ENCODE measurements at regions not wholly inside any gene's neighbourhood (a gene's known extent, or its start where the extent isn't known, plus 50 kb on each side); places are given as distances from the start of the nearest gene placed in this dataset.

DNA sequence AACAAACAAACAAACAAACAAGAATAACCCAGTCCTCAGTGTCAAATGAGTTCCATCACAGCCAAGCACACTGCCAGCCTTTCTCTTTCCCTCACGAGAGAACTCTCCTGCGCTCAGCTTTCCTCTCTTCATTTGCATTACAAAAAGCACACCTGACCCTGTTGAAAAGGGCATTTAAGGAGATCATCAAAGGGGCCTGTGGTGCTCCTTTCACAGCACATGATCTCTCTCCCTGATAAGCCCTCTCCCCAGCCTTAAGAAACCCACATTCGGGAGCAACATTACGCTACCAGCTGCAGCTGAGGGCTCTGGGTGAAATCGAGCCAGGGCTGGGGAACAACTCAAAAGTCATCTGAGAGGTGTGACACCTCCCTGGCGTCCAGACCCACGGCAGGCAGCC is 165.6 kb upstream of the TMCC3 start:
- DNase-seq (ENCODE audit: low spot score) = no peak

DNA sequence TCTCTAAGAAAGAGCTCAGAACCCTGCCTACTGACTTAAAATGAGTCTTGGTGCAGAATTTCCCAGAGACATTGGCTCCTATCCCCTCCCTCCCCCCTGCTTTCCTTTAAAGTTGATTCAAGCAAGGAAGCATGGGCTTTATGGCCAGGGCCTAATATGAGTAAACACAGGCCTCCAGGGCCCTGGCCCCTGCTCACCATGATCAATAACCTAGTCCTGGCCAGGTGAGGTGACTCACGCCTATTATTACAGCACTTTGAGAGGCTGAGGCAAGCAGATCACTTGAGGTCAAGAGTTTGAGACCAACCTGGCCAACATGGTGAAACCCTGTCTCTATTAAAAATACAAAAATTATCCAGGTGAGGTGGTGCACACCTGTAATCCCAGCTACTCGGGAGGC is 165.1 kb upstream of the TMCC3 start:
- no peak for DNase-seq (ENCODE audit: low spot score)

DNA sequence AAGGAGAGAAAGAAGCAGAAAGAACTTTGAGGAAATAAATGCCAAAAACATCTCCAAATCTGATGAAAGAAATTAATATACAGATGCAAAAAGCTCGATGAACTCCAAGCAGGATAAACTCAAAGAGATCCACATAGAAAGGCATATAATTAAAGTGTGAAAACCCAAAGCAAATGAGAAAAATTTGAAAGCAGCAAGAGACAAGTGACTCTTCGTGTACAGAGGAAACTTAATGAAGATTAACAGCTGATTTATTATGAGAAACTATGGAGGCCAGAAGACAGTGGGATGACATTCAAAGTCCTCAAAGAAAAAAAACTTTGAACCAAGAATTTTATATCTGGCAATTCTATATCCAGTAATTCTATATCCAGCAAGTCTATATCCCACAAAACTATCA is 163.0 kb upstream of the TMCC3 start:
- DNase-seq (ENCODE audit: low spot score) = no peak

DNA sequence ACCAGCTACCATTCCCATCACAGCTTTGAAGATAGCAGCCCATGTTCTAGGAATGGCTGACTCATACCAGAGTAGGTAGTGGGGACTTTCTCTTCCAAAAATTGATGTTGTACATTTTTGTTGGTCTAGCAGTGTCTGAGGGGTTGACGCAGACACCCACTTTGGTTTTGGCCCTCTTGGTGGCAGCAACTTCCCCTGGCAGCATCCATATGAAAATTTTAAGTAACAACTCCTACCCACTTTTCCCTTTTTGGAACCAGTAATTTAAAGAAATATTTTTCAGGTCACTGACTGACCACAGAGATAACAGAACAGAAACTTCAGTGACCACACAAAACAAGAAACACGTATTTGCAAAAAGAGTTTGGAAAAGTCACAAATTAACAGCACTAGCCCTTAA is 162.0 kb upstream of the TMCC3 start:
- no peak for DNase-seq (ENCODE audit: low spot score)

DNA sequence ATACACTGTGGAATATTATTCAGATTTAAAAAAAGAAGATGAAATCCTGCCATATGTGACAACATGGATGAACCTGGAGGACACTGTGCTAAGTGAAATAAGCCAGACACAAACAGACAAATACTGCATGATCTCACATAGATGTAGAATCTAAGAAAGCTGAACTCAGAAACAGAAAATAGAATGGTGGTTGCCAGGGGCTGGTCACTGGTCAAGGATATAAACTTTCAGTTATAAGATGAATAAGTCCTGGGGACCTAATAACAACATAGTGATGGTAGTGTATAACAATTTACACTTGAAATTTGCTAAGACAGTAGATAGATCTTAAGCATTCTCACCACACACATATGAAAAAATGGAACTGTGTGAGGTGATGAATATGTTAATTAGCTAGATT is 161.3 kb upstream of the TMCC3 start:
- DNase-seq (ENCODE audit: low spot score) = no peak

DNA sequence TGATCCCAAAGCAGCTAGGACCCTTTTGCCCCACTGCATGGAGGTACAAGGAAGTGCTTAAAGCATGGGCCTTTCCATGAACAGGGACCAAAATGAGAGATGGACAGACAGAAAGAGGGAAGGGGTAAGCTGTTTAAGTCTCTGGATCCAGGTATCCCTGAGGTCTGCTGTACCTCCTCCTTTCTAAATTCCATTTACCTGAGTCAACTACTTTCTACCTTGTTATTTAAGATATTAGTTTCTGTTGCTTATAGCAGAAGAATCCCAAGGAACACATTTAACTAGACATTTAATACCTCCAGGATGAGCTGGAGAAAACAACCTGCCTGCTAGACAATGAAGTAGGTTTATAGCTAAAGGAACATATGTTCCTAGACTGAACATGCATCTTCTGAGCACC is 157.6 kb upstream of the TMCC3 start:
- DNase-seq (ENCODE audit: low spot score) = no peak

DNA sequence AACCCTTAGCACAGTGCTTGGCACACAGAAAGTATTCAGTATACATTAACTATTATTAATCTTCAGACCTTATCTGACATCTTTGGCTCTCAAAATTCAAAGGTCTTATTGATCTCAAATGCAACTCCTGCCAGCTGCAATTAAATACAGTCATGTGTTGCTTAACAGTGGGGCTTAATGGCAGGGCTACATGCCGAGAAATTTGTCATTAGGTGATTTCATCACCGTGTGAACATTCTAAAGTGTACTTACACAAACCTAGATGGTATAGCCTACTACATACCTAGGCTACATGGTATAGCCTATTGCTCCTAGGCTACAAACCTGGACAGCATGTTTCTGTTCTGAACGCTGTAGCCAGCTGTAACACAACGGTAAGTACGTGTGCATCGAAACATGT is 156.3 kb upstream of the TMCC3 start:
- DNase-seq (ENCODE audit: low spot score) = no peak

DNA sequence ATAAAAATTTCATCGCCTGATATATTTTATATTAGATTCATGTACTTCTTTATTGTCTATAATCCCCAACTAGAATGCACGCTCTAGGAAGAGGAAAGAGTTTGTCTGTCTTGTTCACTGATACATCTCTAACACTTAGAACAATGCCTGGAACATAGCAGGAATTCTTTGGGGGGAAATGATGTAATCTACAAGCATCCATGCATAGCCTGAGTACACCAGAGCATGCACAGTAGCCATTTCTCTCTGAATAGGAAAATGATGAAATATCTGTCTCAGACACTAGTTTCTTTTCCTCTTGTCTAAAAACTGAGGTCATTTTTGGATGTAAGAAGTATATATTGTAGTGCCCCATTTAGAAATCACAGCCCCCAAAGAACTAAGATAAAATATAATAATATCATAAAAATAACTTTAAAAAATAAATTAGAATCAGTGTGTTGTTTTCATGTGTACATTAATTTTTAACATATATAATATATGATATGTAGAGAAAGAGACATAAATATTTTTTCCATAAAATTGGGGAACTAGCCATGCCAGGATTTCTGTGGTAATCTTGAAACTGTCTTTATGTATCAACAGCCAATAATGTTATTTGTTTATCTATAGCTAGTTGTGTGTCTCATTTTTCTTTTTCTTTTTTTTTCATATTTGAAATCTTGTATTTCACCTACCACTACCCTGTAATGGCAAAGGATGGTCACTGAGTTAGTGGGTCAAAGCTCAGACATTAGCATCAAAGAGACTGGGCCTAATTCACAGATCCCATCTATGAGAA is 155.6 kb upstream of the TMCC3 start:
- no peak for DNase-seq (ENCODE audit: low spot score)

DNA sequence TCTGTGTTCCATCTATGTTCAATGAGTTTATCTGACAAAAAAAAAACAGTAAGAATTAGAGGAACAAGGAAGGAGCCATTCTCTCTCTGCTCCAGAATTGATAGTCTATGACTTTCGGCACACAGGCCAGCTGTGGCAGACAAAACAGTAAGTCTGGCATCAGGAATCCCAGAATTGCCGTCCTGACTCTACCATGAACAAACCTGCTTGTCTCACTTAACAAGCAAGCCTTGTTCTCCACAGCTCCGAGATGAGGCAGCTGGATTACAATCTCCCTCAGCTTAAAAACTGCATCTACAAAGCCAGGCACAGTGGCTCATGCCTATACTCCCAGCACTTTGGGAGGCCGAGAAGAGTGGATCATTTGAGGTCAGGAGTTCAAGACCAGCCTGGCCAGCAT is 153.6 kb upstream of the TMCC3 start:
- DNase-seq (ENCODE audit: low spot score) = no peak

DNA sequence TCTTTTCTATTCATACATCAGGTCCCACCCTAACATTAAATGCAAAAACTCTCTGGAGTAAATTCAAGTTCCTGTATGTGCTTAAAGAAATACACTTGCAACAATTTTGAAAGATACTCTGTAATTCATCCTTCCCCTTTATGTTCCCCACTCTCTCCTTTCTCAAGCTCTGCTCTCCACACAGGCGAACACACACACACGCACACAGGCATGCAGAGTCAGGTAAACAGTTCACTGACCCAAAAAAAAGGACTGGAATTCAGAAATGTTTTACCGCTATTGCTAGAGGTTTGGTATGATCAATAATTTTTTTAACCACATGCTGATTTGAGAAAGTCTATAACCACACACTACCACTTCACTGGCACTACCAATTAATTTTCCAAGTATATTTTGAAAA is 152.4 kb upstream of the TMCC3 start:
- no peak for DNase-seq (ENCODE audit: low spot score)

DNA sequence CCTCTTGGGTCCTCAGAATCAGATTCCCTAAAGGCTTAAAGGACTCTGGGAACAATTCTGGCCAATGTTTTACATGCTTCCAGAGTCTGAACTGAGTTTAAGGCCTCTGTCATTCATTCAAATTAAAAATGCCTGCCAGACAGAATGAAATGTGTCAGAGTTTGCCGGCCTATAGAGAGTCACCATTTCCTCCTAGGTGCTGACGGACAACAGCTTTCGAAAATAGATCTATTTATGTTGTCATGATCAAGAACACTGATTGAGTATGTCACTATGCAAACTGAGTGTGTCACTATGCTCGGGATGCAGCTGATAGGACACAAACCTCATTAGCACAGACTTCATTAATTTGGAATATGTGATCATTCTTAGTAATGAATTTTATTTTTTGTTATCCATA is 151.4 kb upstream of the TMCC3 start:
- DNase-seq (ENCODE audit: low spot score) = no peak

DNA sequence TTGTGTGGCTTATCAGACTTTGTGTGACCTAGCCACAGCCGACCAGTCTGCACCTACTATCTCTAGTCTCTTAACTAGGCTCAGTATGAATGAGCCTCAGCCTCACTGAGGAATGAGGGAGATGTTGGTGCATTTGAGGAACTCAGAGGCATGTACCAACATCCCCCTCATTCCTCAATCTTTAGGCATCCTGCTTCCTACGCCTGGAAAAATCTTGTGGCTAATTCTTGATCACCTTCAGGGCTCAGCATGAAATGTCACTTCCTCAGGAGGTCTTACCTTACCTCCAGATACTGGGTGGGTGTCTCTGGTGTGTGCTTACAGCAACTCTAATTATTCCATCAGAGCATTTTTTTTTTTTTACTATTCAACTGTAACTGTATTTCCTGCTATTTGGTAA is 148.8 kb upstream of the TMCC3 start:
- DNase-seq (ENCODE audit: low spot score) = no peak

DNA sequence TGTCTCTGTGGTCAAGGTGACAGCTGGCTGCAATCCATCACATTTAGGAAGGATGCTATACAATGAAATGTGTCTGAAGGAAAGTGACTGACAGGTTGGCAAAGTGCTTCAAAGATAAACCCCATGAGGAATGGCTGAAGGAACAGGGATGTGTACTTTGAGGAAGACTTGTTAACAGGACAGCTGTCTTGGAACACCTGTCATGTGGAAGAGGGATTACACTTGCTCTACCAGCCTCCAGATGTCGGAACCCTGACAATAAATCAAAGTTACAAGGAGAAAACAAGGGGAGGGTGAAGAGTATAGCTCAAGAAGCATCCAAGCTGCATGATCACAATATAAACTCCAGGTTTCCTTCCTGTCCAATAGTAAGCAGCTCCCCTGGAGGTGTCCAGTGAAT is 147.8 kb upstream of the TMCC3 start:
- no peak for DNase-seq (ENCODE audit: low spot score)

DNA sequence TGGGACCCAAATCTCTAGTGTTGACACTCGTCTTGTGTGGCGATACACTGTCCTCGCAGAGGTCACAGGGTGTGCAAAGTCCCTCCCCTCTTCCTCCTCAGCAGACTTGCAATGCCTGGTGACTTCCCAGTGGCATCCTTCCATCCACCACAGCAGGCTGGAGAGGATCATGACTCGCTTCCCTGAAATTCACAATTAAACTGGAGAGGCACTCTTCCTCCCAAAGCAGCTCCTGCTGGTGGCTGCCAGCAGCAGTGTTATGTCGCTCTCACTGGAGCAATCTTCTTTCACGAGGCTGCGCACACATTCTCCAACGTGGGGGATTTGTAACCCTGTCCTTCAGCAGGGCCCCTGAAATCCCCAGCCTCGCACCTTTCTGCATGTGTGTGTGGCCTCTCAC is 145.2 kb upstream of the TMCC3 start:
- DNase-seq (ENCODE audit: low spot score) = no peak

DNA sequence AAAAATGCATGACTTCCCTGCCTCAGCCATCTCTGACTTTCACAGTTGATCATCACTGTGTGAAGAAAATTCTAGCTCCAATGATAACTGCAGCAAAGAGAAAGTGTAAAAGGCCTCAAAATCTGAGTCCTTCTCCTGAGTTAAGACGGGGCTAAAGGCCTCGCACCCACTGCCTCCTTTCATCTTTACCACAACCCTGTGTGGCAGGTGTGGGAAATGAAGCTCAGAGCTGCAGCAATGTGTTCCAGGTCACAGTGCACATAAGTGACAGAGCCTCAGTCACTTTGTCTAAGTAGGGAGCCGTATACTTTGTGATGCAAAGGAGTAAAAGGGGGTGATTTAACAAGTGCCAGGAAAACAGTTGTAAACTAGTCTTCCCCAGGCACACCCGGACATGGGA is 144.7 kb upstream of the TMCC3 start:
- no peak for DNase-seq (ENCODE audit: low spot score)

DNA sequence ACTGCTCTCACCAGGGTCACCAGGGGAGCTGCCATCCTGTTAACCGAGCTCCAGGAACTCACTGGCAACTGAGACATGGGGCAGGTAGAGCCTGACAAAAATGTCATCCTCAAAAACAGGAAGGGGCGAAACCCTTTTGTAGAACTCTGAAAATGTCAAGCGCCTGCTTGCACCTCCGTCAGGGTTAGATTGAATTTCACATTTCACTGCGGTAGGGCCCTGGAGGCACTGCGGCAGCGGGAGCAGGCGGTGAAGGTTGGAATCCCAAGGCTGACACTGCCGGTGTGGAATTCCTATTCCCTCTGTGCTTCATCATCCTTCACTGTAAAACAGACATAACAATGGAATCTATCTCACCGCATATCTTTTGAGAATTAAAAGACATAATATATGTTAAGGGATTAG is 142.8 kb upstream of the TMCC3 start:
- no peak for DNase-seq (ENCODE audit: low spot score)

DNA sequence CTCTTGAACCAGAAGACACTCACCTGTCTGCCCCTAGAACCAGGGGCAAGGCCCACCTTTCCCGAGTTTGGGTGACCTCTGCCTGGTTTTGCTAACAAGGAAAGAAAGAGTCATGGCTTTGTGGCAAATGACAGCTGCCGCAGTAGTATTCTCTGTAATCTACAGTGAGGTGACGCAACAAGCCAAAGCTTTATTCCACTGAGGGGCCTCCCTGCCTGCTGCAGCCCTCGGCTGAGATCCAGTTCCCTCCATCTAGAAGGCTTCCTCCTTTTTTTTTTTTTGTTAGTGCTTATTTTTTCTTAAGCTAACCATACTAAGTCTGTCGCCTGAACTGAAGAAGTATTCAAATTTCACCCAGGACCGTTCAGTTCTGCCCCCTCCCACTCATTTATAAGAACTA is 142.3 kb upstream of the TMCC3 start:
- no peak for DNase-seq (ENCODE audit: low spot score)

DNA sequence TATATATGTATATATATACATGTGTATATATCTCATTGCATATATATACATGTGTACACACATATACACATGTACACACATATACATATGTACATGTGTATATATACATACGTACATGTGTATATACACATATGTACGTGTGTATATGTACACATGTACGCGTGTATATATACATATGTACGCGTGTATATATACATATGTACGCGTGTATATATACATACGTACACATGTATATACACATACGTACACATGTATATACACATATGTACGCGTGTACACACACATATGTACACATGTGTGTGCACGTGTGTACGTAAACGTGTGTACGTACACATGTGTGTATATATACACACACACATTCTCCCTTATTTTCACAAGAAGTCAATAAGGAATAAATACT is 141.6 kb upstream of the TMCC3 start:
- DNase-seq (ENCODE audit: low spot score) = no peak

DNA sequence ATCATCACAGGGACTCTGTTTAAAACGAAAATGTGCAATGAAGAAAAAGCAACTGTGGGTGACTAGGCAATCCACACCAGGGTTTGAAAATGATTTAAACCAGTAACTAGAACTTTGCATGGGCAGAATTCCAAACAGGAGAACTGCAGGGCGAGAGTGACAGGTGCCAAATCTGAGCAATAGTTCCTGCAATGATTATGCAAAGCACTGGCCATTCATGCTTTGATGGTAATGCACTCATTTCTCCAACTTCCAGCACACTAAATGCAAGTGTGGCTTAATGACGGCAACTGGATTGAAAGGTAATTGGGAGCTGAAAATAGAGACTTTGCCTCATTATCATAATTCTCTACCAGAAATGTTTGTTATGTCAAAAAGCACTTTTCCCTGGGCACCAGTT is 140.5 kb upstream of the TMCC3 start:
- DNase-seq (ENCODE audit: low spot score) = no peak

DNA sequence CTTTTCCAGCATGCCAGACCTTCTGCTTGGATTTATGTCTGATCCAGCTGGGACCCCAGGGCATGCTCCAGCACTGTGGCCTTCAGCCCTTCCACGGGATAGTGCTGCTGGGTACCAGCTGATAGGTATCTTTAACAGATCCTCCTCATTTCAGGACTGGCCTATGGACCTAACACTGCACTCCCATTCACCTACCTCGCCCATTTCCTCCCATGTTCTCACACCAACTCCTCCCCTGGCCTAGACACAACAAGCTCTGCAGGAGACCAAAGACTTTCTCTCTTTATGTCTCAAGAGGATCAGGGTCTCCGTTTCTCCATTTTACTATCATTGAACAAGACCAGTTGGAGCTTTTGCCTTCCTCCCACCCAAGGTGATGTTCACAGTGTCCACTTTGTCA is 140.0 kb upstream of the TMCC3 start:
- no peak for DNase-seq (ENCODE audit: low spot score)

DNA sequence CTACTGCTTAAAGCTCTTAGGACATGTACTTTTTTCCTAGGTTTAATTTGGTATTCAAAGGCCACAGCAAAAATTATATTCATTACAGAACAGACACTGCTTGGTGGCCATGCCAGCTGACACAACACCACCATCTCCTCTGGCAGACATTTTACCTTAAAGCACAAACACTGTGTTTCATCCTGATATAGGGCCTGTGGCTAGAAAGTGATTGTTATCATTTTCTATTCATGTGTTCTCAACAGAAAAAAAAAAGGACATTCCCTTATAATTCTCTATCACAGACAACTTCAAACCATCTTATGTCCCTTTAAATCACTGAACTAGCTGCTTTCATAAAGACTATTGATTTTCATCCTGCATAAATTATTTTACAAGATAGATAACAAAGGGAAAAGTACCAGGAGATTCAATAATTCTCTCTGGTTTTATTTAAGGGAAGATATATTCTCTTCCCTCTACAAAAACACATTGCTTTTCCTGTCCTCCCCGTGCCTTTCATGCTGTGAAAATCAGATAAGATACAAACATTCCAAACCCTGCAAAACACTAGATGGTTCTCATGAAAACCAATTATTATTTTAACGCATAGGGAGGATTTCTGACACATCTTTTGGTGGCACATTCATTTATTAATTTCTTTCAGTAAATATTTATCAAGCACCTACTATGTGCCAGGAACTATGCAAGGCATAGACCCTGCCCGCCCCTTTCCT is 139.3 kb upstream of the TMCC3 start:
- DNase-seq (ENCODE audit: low spot score) = no peak

DNA sequence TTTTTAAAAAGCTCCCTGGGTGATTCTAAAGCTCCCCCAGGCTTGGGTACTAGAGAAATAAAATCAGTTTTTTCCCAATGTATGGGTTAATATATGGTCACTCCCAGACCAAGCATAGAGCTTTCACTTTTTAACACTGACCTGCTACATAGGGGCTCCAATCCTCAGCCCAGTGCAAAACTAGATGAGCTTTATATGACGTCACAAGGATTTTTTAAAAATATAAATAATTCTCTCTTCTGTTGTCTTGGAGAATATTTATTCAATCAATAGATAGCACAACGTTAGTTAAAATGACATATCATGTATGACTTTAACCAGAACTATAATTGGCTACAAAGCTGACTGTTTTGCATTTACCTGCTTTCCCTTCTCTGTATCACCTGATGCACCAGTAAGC is 137.9 kb upstream of the TMCC3 start:
- no peak for DNase-seq (ENCODE audit: low spot score)

DNA sequence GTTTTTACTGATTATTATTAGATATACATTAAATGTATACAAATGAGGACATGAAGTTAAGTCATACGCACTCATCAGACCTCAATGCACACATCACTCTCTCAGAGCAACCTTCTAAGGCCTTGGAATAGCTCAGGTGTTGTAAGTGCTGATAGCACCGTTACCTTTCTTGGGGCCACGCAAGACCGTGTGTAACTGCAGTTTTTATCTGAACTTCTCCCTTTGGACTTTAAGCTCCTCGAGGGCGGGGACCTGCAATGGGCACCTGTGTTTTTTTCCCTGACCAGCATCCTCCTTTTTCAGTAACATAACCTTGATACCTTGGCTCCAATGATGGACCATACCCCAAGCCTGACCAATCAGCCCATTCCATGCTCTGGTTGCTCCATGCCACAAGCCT is 136.5 kb upstream of the TMCC3 start:
- no peak for DNase-seq (ENCODE audit: low spot score)

DNA sequence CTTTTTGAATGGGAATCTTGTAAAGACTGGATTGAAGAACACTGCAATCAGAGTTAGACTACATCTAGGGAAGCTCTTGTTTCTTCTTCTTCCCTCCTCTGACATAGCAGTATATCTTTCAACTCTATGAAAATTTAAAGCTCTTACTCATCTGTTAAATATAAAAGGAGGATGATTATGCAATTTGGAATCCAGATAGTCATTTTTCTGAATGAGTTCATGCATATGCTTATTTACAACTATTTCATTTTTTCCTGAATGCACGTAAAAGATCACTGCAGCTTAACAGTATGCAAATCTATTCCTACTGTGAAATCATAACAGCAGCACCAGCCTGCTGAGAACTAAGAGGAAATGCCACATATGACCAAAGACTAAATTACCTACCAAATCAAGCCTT is 133.5 kb upstream of the TMCC3 start:
- no peak for DNase-seq (ENCODE audit: low spot score)
